Ovary (tissue), 3 donors: ENCODE measurements at regions not wholly inside any gene's neighbourhood (a gene's known extent, or its start where the extent isn't known, plus 50 kb on each side); places are given as distances from the start of the nearest gene placed in this dataset.

Source experiments
- EP300 ChIP-seq: sonication (generic); formaldehyde crosslinking; IDR thresholded peaks from one replicate; pipeline ENCODE4 v1.6.1; 2017; ENCODE audit warnings: antibody characterized with exemption
- POLR2A ChIP-seq: fragments of 450-650 bp; IDR thresholded peaks from one replicate; pipeline ENCODE4 v1.6.1; 2017; ENCODE audit warnings: antibody characterized with exemption, mild to moderate bottlenecking, moderate library complexity
- TF ChIP-seq, protein P1 (sequence below), 3 donors: fragments of 450-650 bp in 2 of 3; fragments of 200-600 bp in 1 of 3; IDR thresholded peaks; one replicate each; pipeline versions ENCODE4 v1.5.1 to v1.8.0; 2016 to 2022; ENCODE audit warnings: antibody characterized with exemption in 3 of 3, mild to moderate bottlenecking in 1 of 3
- donor health status: DM: no; HTN: no; CAD: no.

DNA sequence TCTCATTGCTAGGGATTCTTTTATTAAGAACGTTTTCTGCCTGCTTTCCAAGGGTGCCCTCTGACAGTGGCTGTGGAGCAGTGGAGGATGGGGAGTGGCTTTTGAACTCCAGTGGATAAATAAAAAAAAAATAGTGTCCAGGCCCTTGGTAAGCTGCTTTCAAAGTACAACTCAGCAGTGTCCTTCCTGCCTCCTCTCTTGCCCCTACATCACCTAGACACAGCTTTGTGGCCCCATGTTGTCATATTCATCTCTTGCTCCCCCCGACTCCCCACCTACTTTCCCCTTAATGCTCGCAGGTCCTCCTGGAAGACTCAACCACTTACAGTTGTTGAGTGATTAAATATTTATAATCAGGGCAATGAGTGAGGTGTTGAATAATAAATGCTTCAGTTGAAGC lies 880.9 kb downstream of the BCL11B start:
- no peak for TF ChIP-seq POLR2A
- TF ChIP-seq, protein P1, sequence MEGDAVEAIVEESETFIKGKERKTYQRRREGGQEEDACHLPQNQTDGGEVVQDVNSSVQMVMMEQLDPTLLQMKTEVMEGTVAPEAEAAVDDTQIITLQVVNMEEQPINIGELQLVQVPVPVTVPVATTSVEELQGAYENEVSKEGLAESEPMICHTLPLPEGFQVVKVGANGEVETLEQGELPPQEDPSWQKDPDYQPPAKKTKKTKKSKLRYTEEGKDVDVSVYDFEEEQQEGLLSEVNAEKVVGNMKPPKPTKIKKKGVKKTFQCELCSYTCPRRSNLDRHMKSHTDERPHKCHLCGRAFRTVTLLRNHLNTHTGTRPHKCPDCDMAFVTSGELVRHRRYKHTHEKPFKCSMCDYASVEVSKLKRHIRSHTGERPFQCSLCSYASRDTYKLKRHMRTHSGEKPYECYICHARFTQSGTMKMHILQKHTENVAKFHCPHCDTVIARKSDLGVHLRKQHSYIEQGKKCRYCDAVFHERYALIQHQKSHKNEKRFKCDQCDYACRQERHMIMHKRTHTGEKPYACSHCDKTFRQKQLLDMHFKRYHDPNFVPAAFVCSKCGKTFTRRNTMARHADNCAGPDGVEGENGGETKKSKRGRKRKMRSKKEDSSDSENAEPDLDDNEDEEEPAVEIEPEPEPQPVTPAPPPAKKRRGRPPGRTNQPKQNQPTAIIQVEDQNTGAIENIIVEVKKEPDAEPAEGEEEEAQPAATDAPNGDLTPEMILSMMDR (IDR thresholded peaks at IDR 0.05) = no peak
- no peak for TF ChIP-seq EP300
